ENCODE measurements at regions not wholly inside any gene's neighbourhood (a gene's known extent, or its start where the extent isn't known, plus 50 kb on each side); places are given as distances from the start of the nearest gene placed in this dataset.

DNA sequence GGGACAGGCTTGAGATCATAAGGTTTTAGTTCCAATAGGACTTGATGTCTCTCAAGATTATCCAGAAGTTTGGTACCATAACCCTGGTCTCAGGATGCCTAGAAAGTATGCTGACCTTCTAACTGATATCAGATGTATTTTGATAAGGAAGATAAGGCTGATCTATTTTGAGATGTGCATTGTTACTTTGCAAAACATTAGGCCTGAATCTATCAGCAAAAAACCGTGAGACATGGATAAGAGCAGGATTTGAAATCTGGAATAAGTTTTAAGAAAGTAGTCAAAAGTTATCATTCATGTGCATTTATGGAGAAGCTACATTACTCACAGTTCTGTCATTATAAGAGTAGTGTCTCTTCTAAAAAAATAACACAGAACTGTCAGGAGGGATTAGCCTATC, 467.1 kb upstream of the HS3ST1 start:
- TF ChIP-seq, protein P1, sequence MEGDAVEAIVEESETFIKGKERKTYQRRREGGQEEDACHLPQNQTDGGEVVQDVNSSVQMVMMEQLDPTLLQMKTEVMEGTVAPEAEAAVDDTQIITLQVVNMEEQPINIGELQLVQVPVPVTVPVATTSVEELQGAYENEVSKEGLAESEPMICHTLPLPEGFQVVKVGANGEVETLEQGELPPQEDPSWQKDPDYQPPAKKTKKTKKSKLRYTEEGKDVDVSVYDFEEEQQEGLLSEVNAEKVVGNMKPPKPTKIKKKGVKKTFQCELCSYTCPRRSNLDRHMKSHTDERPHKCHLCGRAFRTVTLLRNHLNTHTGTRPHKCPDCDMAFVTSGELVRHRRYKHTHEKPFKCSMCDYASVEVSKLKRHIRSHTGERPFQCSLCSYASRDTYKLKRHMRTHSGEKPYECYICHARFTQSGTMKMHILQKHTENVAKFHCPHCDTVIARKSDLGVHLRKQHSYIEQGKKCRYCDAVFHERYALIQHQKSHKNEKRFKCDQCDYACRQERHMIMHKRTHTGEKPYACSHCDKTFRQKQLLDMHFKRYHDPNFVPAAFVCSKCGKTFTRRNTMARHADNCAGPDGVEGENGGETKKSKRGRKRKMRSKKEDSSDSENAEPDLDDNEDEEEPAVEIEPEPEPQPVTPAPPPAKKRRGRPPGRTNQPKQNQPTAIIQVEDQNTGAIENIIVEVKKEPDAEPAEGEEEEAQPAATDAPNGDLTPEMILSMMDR (IDR thresholded peaks at IDR 0.05 in 2 of 3, conservative IDR thresholded peaks at IDR 0.05 in 1 of 3; ENCODE audit: borderline replicate concordance in 1 of 3, insufficient read depth in 1 of 3, low read depth in 2 of 3, low read length in 2 of 3) = no peak
- TF ChIP-seq EGR1 (IDR thresholded peaks at IDR 0.05; ENCODE audit: low read depth) (no peak), RAD21 (IDR thresholded peaks at IDR 0.05; ENCODE audit: low read depth) (no peak), POLR2A (IDR thresholded peaks at IDR 0.05; ENCODE audit: borderline replicate concordance, extremely low read depth, insufficient read depth, insufficient read length) (no peak), POLR2AphosphoS5 (IDR thresholded peaks at IDR 0.05; ENCODE audit: low read depth, low read length) (no peak), ELF1 (IDR thresholded peaks at IDR 0.05; ENCODE audit: borderline replicate concordance, low read depth) (no peak)
- TF ChIP-seq, protein P2, sequence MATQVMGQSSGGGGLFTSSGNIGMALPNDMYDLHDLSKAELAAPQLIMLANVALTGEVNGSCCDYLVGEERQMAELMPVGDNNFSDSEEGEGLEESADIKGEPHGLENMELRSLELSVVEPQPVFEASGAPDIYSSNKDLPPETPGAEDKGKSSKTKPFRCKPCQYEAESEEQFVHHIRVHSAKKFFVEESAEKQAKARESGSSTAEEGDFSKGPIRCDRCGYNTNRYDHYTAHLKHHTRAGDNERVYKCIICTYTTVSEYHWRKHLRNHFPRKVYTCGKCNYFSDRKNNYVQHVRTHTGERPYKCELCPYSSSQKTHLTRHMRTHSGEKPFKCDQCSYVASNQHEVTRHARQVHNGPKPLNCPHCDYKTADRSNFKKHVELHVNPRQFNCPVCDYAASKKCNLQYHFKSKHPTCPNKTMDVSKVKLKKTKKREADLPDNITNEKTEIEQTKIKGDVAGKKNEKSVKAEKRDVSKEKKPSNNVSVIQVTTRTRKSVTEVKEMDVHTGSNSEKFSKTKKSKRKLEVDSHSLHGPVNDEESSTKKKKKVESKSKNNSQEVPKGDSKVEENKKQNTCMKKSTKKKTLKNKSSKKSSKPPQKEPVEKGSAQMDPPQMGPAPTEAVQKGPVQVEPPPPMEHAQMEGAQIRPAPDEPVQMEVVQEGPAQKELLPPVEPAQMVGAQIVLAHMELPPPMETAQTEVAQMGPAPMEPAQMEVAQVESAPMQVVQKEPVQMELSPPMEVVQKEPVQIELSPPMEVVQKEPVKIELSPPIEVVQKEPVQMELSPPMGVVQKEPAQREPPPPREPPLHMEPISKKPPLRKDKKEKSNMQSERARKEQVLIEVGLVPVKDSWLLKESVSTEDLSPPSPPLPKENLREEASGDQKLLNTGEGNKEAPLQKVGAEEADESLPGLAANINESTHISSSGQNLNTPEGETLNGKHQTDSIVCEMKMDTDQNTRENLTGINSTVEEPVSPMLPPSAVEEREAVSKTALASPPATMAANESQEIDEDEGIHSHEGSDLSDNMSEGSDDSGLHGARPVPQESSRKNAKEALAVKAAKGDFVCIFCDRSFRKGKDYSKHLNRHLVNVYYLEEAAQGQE (IDR thresholded peaks at IDR 0.05; ENCODE audit: low read depth) = no peak
- TF ChIP-seq, protein P3, sequence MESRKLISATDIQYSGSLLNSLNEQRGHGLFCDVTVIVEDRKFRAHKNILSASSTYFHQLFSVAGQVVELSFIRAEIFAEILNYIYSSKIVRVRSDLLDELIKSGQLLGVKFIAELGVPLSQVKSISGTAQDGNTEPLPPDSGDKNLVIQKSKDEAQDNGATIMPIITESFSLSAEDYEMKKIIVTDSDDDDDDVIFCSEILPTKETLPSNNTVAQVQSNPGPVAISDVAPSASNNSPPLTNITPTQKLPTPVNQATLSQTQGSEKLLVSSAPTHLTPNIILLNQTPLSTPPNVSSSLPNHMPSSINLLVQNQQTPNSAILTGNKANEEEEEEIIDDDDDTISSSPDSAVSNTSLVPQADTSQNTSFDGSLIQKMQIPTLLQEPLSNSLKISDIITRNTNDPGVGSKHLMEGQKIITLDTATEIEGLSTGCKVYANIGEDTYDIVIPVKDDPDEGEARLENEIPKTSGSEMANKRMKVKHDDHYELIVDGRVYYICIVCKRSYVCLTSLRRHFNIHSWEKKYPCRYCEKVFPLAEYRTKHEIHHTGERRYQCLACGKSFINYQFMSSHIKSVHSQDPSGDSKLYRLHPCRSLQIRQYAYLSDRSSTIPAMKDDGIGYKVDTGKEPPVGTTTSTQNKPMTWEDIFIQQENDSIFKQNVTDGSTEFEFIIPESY (IDR thresholded peaks at IDR 0.05; ENCODE audit: extremely low read depth, insufficient replicate concordance, low read length) = no peak
